ENCODE measurements at regions not wholly inside any gene's neighbourhood (a gene's known extent, or its start where the extent isn't known, plus 50 kb on each side); places are given as distances from the start of the nearest gene placed in this dataset.

- DNase-seq (ENCODE audit: low read depth): no peak
- TF ChIP-seq CTCF (conservative IDR thresholded peaks at IDR 0.05; ENCODE audit: low read depth, low read length): no peak
- H3K4me3 ChIP-seq (ENCODE audit: low read depth, low read length): no peak overlapping the region
Measured at GRCh38 chr2:34936089-34936488, 1337.0 kb upstream of the FAM98A start.

DNA sequence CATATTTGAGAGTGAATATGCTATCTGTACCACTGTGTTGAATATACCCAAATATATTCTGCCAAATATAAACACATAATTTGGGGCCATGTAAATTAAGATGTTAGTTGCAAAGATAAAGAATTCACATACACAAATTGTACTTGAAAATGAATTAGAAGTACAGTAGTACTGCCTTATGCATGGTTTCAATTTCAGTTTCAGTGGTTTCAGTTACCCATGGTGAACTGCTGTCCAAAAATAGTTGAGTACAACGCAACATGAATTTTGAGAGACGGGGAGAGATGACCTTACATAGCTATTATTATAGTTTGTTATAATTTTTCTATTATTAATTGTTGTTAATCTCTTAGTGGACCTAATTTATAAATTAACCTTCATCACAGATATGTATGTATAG is 1313.0 kb upstream of the FAM98A start:
- H3K4me3 ChIP-seq (ENCODE audit: low read depth, low read length): no peak overlapping the region
- no peak for DNase-seq (ENCODE audit: low read depth)
- no peak for TF ChIP-seq CTCF (conservative IDR thresholded peaks at IDR 0.05; ENCODE audit: low read depth, low read length)

DNA sequence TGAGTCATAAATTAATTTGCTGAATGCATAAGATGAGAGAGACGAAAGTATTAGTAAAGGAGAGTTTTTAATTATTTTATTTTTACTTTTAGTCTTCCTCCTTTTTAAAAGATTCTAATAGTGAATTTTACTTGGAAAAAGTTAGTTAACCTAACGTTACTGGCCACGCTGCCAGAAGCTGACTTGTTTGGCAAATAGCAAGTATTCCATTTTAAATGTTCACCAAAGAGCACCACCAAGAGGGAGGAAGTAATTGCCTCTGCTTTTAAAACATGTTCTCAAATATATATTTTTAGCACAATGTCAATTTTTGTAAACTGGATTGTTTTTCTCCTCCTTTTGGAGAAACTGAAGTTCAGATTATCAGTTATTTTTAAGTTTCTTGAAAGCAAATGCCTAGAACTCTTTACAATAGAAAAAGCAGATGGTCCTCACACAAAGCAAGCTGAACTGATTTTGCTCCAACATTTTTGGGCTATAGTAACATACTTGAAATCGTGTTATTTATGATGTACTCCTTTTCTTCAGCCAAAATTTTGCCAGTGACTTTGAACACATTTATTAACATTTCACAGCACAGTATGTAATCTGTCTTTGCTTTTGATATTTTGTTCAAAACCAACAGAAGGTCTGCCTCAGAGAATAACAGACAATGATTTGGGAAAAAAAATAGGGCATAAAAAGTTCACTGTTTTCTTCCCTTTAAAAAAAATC is 1311.0 kb upstream of the FAM98A start:
- TF ChIP-seq CTCF (conservative IDR thresholded peaks at IDR 0.05; ENCODE audit: low read depth, low read length): no peak
- no peak for DNase-seq (ENCODE audit: low read depth)
- H3K4me3 ChIP-seq (ENCODE audit: low read depth, low read length): no peak overlapping the region

DNA sequence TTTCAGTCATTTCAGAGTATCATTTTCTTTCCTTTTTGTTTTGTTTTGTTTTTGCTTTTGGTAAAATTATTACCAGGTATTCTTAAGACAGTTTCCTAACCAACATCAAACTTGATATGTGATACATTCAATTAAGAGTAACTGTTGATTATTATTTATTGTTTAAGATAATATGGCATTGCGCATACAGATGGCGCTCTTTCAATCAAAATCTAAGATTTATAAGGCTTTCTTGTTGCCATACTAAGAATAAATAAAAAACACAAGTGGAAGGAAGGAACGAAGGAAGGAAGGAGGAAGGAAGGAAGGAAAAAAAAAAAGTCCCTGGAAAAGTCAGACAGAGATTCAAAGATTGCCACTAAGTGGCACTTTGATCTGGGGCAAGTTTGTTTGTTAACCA is 1308.7 kb upstream of the FAM98A start:
- no peak overlapping the region for H3K4me3 ChIP-seq (ENCODE audit: low read depth, low read length)
- DNase-seq (ENCODE audit: low read depth): no peak

GRCh38 chr2:34901739-34902138 is 1302.6 kb upstream of the FAM98A start:
- no peak overlapping the region for H3K4me3 ChIP-seq (ENCODE audit: low read depth, low read length)
- no peak for TF ChIP-seq CTCF (conservative IDR thresholded peaks at IDR 0.05; ENCODE audit: low read depth, low read length)
- no peak for DNase-seq (ENCODE audit: low read depth)

More for the DNA sequence above, 1308.7 kb upstream of the FAM98A start:
- peak; percentile 24 for TF ChIP-seq CTCF (conservative IDR thresholded peaks at IDR 0.05; ENCODE audit: low read depth, low read length)

GRCh38 chr2:34899079-34899478 is 1300.0 kb upstream of the FAM98A start:
- no peak overlapping the region for H3K4me3 ChIP-seq (ENCODE audit: low read depth, low read length)
- no peak for TF ChIP-seq CTCF (conservative IDR thresholded peaks at IDR 0.05; ENCODE audit: low read depth, low read length)
- peak; percentile 19 for DNase-seq (ENCODE audit: low read depth)

DNA sequence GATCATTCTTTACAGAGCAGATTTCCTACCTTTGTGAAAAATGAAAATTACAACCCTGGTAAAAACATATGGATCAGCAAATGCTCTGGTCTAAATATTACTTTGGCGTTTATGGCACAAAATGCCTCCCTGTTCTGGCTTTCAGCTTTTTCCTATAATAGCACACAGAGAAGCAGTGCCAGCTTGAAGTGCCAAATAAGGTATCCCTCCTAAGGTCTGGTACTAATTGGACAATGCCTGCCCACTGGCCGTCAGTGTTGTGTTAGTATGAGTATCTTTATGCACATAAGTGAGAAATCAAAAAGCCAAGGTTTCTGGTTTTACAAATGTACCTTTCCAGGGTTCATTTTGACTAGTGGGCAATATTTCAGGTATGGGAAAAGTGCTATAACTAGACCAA is 1293.7 kb upstream of the FAM98A start:
- no peak for TF ChIP-seq CTCF (conservative IDR thresholded peaks at IDR 0.05; ENCODE audit: low read depth, low read length)
- H3K4me3 ChIP-seq (ENCODE audit: low read depth, low read length): no peak overlapping the region
- DNase-seq (ENCODE audit: low read depth): no peak
